GM19467 (cell line): ENCODE measurements at regions not wholly inside any gene's neighbourhood (a gene's known extent, or its start where the extent isn't known, plus 50 kb on each side); places are given as distances from the start of the nearest gene placed in this dataset.

Experiments
- ATAC-seq: cut with Tn5 transposase; IDR thresholded peaks from one replicate; pipeline ENCODE4 v1.9.1; 2021; ENCODE audit warnings: mild to moderate bottlenecking, moderate library complexity; ENCODE audit not compliant: unreplicated experiment

DNA sequence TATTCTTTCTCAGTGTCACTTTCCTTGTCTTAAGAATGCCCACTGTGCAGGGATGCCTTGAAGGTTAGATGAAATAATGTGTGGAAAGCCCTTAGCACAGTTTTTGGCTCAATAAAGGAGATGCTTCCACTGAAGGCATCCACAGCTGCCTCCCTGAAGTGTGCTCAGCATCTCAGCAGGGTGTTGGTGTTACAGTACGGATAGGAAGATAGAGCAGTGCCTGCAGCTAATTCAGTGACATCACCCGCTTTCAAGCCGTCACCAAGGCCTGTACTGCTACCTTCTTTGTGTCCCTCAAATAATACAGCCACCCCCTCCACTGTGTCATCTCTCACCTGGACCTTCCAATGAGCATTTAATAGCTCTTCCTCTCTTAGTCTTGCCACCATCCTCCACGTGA, 59.0 kb downstream of the NDUFS5 start:
- ATAC-seq = no peak

DNA sequence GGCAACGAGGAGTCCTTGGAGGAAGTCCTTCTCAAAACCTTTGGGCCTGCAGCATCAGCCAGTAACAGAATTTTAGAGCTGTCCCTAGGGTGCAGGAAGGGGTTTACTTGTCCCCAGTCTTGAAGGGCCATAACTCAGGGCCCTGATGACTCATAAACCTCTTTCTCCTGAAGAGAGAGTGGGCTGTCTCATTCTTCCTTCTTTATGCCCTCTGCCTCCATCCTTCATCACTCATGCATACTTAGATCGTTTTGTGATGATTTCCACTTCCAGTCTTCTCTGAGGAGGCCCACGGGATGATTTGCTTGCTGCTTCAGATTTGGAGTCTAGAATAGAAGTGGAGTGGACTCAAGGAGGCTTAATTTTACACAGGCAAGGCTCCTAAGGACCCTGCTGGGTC, 60.2 kb downstream of the NDUFS5 start:
- ATAC-seq = no peak

DNA sequence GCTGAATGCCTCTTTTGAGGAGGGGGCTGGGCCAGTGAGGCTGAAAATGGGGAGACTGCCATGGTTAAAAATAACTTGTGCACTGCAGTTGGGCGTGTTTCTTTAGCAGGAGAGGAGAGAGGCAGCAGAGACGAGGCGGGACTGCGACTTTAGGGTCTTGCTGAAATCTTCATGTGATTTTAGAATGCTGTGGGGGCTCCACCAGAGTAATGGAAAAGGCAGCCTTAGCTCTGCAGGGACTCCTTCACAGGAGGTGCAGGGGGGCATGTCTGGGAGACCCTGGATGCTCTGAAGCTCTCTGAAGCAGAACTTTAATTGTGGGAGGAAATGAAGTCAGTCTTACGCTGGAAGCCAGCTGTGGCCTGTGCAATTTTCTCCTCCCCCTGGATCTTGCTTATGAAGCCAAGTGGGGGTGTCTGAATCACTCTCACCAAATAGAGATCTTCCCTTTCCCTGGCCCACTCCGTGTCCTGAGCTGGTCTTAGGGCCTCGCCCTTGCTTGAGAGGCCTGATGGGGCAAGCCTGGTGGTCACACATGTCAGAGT, 60.8 kb downstream of the NDUFS5 start:
- no peak for ATAC-seq

DNA sequence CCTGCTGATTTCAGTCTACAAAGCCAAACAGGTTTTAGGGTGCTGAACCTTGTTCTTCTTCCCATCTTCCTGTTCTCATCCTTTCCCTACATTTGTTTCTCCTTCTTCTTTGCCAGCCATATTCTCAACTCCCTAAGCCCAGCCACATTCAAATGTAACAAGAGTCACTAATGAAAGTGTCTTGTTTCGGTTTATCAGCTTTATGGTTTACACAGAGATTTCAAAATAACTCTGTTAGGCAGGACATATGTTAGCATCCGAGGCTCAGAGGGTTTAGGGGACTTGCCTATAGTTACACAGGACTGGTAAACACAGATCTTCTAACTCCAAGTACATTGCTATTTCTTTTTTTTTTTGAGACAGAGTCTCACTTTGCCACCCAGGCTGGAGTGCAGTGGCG, 61.3 kb downstream of the NDUFS5 start:
- no peak for ATAC-seq

DNA sequence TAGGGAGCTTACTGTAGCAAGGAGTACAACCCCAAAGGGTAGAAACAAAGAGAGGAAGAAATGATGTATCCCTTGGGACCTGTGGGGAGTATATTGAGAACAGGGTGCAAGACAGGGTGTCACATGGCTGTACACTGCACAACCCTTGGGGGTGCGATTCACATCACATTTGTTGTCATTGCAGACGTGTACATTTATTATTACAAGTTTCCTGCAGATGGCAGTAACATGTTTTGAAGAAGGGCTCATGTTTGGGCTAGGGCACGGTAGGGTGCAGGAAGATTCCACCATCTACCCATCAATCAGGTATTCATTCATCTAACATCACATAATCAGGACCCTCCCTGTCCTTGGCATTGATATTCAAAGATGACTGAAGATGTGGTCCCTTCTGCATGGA, 62.5 kb downstream of the NDUFS5 start:
- ATAC-seq = no peak

DNA sequence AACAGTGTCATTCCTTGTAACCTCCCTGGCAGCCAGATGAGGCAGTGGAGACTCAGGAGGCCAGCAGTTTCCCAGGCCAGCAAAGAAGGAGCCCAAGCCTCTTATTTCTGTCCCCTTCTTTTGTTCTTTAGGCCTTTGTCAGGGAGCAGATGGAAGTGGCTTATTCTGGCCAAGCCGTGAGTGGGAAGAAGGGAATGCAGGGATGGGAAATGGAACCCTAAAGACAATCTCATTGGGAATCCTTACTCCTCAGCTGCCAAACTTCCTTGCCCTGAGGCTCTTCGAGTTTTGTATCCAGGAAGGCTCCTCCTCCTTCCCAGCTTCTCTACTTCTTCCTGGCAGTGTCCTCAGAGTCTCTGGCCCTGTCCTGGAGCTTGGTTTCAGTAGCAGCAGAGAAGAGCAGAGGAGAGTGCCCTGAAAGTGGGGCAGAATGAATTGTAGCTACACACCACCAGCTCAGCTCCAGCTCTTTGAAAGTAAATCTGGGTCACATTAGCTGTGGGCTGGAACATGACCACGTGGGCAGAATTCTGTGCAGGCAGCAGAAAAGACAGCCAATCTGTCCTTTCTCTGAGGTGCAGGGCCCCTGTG, 63.9 kb downstream of the NDUFS5 start:
- ATAC-seq = no peak

DNA sequence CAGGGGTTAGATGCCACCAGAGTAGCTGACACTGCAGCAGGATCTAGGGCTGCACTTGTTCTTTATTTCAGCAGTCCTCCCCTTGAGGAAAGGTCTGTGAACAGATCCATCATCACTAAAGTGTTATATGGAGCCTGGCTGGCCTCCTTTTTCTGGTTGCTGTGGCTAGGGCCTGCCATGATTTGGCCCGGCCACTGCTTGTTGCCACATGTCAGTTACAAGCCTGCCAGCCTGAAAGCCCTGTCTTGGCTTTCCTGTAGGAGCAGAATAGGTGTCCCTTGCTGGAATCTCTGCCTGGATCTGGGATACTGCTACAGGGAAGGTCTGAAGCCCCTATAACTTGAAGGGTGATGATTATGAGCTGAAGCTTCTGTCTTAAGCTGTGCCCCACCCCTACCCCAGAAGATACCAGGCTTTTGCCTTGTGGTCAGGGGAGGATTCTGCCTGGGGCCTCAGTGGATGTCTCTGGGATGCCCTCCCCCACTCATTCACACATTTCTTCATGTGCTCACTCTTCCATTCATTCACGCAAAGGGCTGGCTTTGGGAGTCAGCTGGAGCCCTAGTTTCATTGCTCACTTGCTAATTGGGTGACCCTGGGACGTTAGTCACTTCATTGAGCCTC, 64.7 kb downstream of the NDUFS5 start:
- ATAC-seq = no peak

DNA sequence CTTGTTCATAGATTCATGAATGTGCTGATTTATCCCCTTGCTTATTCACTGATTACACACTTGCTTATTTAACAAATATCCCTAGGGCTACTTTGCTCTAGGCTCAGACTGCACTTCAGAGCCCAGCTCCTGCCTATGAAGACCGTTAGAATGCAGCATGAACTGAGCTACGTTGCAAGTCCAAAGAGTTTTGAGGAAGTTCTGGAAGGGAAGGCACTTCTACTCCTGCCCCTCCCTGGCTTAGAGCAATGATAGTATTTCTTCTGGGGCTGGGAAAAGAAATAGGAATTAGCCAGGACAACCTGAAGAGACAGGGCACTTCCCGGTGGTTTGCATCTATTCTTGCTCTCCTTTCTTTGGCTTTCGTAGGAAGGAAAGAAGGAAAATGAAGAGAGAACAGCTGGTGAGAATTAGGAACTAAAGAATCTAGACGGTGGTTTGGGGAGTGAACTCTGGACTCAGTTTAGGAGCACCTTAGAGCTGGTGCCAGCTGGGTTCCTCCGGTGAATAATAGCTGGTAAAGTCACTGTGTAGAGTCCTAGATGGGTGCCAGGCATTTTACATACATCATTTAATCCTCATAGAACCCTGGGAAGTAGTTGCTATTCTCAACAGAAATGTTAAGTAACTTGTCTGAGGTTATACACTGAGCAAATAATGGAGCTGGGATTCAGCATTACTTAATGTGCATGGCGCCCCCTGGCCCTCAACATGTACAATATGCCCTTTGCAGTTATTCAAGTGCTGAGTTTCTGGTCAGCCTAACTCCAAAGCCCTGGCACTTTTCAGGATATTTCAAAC, 65.9 kb downstream of the NDUFS5 start:
- ATAC-seq = no peak

DNA sequence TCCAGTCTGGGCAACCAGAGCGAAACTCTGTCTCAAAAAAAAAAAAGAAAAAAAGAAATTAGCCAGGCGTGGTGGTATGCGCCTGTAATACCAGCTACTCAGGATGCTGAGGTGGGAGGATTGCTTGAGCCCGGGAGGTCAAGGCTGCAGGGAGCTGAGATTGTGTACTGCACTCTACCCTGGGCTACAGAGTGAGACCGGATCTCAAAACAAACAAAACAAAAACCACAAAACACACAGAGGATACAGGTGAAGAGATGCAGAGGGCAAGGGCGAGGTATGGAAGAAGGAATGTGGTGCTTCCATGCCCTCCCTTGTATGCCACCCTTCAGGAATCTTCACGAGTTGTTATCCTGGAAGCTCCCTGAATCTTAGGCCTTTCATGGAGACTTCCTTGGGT, 68.5 kb downstream of the NDUFS5 start:
- ATAC-seq = no peak

DNA sequence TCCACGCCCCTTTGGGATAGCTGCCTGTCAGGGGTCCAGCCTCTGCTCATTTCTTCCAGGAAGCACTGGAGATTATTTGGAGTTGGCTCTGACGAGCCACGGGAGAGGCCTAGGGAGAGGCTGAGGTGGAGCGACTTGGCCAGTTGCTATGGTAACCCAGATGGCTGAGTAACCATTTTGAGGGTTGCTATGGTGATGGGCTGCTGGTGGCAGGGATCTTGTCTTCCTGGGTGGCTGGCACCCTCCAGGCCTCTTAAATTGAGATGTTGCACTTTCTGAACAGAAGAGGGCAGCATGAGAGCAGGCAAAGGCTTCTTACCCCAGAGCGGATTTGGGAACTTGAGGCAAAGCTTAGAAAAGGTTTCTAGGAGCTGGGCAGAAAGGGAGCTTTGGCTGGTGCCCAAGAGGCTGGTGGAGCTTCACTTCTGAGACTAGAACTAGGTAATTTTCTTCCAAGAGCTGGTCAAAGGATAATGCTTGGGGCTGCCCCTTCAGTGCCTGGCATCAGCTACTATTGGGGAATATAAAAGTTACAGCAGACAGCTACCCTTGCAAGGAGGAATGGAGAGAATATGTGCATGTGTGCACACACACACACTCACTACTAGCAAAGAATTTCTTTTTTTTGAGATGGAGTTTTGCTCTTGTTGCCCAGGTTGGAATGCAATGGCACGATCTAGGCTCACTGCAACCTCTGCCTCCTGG, 72.5 kb downstream of the NDUFS5 start:
- no peak for ATAC-seq

DNA sequence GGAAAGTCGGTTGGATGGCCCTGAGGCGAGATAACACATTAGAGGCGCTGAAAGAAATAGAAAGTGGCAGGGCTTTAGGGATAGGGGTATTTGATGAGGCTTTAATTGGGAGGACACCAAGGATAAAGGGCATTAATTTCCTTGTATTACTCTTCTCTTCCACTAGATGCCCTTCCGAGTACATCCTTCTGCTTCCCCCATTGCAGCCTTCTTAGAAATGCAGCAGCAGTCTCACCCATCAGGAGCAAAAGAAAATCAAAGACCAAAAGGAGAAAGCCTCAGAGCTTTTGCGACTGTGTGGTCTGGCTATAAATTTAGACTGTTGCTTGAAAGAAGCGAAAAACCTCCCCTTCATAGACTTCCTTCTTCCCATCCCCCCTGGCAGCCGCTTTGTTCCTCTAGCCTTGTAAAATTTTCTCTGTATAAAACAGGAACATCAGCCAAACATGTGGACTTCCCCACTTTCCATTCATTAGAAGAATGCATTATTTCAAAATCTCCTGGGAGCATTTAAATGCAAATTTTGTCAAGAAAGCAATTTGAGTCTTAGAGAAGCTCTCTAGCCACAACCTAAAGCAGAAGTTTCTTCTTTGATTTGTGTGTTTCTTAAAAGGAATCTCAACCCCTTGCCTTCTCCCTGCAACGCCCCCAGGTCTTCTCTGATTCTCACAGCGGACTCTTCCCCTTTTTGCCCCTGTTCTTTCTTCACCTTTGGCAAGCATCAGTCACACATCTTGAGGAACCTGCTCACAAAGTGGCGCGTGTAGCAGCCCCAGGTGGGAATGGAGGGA, 76.6 kb downstream of the NDUFS5 start:
- ATAC-seq = no peak

DNA sequence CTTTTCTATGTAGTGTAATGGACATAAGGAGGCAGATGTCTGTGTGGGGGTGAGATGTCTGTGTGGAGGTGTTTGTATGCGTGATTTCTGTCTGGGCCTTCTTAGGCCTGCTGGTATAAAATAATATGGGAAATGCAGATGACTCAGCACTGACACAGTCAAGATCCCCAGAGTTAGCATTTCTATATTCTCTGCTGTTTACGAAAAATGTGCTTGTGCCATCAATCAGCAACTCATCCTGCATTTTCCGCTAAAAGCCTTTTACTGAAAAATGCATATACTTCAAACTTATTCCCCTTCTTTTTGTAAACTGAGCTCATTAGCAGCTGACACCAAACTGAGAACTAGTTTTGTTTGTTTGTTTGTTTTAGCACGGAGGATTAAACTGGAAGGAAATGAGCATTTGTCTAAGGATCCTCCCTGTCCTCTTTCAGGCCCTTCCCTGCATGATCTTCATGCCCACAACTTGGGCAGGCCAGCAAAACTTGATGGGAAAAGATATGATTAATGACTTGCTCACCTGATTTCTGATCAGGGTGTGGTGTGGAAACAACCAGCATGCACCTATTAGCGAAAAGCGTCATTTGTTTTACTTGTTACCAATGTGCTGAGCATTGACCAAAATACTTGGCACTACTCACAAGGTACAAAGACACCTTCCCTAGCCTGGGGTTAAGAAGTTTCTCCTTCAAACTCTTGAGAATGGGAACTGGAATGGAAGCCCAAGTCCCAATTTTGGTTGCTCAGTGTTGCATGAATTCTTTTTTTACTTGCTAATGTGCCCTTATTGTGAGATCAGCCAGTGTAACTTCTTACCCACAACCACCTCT, 77.4 kb downstream of the NDUFS5 start:
- no peak for ATAC-seq

DNA sequence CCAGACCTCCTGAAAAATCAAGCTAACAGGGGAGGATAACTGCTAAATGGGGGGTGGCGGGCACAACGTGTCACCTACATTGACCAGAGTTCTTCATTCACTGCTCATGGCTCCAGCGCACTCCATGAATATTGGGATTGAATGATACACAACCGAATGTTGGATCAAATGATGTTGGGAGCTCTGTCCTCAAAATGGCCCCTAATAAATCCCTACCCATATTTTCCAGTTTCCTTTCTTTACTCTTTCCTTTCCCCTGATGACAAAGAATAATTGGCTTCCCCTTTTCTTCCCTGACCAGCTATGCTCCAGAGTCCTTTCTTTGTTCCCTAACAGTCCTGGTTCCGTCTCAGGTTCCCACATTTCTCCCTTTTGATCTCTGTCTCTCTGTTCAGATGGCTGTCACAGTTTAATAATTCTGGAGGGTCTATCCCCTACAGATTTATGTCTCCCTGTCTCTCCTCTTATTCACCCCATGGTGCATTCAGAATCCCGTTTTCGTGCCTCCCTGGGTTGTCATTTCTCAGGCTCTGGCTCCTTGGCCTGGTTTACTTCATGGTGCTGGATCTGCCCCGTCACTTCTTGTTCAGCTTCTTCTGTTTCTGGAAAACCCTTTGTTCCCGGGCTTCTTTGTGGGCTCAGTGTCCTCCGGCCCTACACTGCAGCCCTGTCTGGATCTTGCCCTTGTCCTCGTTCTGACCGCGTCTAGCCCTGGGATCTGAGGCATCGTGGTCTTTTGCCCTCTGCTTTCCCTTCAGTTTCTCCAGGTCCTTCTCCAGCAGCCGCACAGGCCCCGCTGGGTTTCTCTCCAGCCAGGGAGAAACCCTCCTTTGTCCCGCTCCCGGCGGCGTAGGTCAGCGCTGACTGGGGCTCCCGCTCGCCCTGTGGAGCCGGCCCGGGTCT, 78.3 kb downstream of the NDUFS5 start:
- no peak for ATAC-seq

DNA sequence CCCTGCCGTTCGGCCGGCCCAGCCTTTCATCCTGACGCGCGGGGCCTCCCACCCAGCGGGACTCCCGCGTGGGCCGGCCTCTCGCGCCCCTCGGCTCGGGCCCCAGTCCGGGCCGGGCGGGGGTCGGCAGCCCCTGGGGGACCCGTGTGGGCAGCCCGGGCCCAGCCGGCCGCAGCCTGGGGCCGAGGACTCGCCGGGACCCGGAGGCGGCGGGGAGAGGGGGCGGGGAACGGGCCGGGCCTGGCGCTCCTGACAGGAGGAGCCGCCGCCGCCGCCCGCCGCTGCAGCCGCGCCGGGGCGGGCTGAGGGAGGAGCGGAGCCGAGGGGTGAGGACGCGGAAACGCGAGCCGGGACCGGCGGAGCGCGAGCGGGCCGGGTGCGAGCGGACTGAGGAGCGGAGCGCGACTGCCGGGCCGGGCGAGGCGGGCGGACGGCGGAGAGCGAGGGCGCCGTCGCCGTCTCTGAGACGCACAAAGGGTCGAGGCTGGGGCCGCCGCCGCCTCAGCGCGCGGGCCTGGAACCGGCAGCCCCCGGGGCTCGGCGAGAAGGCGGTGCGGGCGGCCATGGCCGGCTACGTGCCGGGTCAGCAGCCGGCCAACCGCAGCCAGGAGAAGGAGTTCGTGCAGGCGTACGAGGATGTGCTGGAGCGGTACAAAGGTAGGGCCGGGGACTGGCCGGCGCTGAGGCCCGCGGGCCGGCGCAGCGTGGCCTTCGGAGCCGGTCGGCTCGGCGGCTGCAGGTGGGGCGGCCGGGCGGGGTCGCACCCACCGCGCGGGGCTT, 79.1 kb downstream of the NDUFS5 start:
- peak; percentile 33 for ATAC-seq

DNA sequence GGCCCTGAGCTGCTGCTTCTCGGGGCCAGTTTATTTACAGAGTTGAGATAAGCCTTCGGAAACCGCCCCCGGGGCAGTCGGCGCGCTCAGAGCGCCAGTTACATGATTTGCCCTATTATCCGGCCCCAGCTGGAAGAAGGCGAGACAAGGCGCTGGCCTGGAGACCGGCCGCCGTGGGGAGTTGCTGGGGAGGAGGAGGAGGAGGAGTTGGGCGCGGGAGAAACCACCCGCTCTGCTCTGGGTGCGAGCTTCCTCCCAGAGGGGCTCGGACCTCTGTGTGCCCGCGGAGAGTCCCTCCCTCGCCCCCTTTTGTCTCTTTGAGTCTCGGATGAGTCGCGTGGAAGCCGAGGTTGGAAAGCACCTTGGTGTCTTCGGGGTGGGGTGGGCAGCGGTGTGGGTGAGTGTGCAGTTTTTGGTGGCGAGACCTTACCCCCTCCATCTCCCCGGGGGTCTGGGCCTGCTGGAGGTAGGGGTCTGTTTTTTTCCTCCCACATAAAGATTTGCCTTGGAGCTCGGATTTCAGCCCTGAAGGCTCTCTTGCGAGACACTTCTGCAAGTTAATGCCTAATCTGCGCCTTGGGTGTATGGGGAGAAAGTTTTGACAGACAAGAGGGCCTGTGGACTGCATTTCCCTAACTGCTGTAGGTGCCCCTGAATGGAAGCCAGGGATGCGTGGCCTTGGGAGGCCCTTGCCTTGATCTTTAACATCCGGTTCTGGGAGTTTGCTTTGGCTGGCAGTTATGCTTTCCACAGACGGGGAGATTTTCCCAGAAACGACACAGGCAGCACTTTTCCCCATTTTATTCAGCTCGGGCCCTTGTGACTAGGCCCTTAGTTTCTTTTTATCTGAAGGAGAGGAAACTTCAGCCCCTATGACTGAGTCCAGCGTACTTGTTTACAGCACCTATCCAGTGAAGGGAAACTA, 80.0 kb downstream of the NDUFS5 start:
- peak; percentile 18 for ATAC-seq

DNA sequence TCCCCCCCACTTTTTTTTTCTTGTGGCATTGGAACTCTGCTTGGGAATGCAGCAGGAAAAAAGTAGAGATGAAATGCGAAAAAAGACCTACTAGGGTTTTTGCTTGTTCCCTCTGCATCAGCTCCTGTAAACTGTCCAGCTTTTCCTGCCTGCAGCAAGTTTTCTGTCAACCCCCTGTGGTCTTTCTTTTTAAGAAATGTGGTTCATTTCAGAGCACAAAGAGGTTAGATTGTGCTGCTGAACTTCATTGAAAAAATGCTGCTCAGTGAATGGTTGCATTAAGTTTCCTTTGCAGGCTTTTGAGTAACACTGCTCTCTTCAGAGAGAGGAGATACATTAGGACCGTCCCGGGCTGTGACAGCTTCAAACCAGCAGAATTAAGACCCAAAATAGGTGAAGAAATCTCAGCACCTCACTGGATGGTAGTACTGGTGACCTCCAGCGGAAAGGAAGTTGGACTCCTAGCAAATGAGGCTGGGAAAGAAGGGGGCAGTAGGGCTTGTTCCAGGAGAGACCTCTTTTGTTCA, 80.7 kb downstream of the NDUFS5 start:
- no peak for ATAC-seq
